H1 (cell line): ENCODE measurements at regions not wholly inside any gene's neighbourhood (a gene's known extent, or its start where the extent isn't known, plus 50 kb on each side); places are given as distances from the start of the nearest gene placed in this dataset.

Experiments used
- CEBPB ChIP-seq: IDR thresholded peaks from 2 replicates; pipeline ENCODE4 v1.6.1; 2012; ENCODE audit warnings: low read depth, low read length
- CHD7 ChIP-seq: fragments of 300-600 bp; sonication (generic); IDR thresholded peaks from 2 replicates; pipeline ENCODE4 v1.7.1; 2012; ENCODE audit warnings: low read length, moderate library complexity, mild to moderate bottlenecking, inconsistent platforms; ENCODE audit not compliant: insufficient replicate concordance
- CTBP2 ChIP-seq: IDR thresholded peaks from 2 replicates; pipeline ENCODE4 v1.7.0; 2011; ENCODE audit warnings: borderline replicate concordance, mild to moderate bottlenecking, moderate library complexity, mixed read lengths, low read length; ENCODE audit not compliant: insufficient read depth, insufficient read length
- POLR2AphosphoS5 ChIP-seq: IDR thresholded peaks from 2 replicates; pipeline ENCODE4 v1.6.1; 2011; ENCODE audit warnings: low read depth, low read length
- RAD21 ChIP-seq, 2 experiments: IDR thresholded peaks in 1 of 2; conservative IDR thresholded peaks in 1 of 2; 2 replicates each; pipeline ENCODE4 v1.6.1; 2011; ENCODE audit warnings: low read depth in 2 of 2, low read length in 2 of 2, improper control_type of control experiment in 1 of 2, inconsistent platforms in 1 of 2, mild to moderate bottlenecking in 1 of 2, moderate library complexity in 1 of 2
- SUZ12 ChIP-seq: fragments of 200-600 bp; sonication (generic); IDR thresholded peaks from 2 replicates; pipeline ENCODE4 v1.6.1; 2012; ENCODE audit warnings: mild to moderate bottlenecking, inconsistent platforms, low read length, moderate library complexity, mixed read lengths
- TCF12 ChIP-seq: IDR thresholded peaks from 2 replicates; pipeline ENCODE4 v1.6.1; 2011; ENCODE audit warnings: low read depth, mild to moderate bottlenecking, low read length
- TF ChIP-seq, protein P1 (sequence below): IDR thresholded peaks from 2 replicates; pipeline ENCODE4 v1.6.1; 2012; ENCODE audit warnings: inconsistent platforms
- TF ChIP-seq, protein P2 (sequence below): IDR thresholded peaks from 2 replicates; pipeline ENCODE4 v1.6.1; 2012; ENCODE audit warnings: inconsistent platforms

- no peak for TF ChIP-seq CHD7
- no peak for TF ChIP-seq SUZ12
- no peak for TF ChIP-seq CEBPB
- TF ChIP-seq CTBP2: no peak
- TF ChIP-seq, protein P1, sequence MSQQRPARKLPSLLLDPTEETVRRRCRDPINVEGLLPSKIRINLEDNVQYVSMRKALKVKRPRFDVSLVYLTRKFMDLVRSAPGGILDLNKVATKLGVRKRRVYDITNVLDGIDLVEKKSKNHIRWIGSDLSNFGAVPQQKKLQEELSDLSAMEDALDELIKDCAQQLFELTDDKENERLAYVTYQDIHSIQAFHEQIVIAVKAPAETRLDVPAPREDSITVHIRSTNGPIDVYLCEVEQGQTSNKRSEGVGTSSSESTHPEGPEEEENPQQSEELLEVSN: no peak
- no peak for TF ChIP-seq RAD21 (IDR thresholded peaks at IDR 0.05 in 1 of 2, conservative IDR thresholded peaks at IDR 0.05 in 1 of 2; ENCODE audit: low read depth in 2 of 2, low read length in 2 of 2)
- TF ChIP-seq, protein P2, sequence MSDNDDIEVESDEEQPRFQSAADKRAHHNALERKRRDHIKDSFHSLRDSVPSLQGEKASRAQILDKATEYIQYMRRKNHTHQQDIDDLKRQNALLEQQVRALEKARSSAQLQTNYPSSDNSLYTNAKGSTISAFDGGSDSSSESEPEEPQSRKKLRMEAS: no peak
- TF ChIP-seq POLR2AphosphoS5: no peak
- TF ChIP-seq TCF12: no peak
Observed at GRCh38 chr18:11412811-11413210, 196.6 kb upstream of the SLC35G4 start (continued).
